ENCODE measurements at regions not wholly inside any gene's neighbourhood (a gene's known extent, or its start where the extent isn't known, plus 50 kb on each side); places are given as distances from the start of the nearest gene placed in this dataset.

DNA sequence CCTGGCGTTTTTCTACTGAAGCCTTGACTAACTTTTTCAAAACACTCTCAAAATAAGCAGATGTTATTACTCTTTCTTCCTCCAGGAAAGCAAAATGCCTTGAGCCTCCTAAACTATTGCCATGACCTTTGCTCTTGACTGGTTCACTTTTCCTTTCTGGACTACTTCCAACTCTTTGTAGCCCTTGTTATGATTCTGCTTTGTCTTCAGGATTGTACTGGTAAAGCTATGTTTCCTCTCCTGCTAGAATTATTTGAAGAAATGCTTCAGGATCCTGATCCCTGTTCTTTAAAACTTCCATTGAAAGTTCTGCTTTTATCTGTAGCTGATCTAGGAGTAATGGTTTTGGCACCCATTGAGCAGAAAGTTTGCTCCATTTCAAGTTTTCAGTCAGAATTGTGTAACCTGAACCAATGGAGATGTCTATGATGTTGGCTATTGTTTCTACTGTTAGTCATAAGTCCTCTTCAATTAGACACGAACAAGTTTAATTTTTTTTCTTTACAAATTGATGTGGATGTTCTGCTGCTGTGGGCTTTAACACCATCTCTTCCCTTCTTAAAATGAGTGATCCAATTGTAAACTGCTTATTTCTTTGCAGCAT lies 1356.4 kb downstream of the EFNA5 start:
- DNase-seq (no peak), ATAC-seq (no peak)
- Mint-ChIP-seq H3K27ac (no peak overlapping the region), H3K4me1 (no peaks in the 10 kb centered on the region), H3K9me3 (peaks cover 0 to 10% (median 4%) of the 10 kb centered on the region in 9 donors), H3K4me3 (no peak overlapping the region), H3K36me3 (no peaks in the 10 kb centered on the region), H3K27me3 (no peaks in the 10 kb centered on the region)
- POLR2A ChIA-PET, result no interaction called here

DNA sequence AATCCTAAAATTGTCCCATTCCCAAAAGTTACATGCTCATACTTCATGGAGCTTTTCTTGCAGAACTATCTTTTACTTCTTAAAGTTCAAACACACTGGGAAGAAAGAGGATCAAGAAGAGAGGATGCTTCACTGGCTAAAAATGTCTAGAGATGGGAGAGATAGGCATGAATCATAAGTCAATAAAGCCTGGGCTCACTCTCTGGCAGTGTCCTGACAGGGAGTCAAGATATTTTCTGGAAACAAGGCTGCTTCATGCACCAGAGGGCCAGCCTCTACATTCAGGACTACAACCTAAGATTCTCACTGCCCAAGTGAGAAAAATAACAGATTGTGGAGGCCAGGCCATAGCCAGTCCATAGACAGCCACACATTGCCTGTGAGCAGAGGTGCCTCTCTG lies 1358.4 kb downstream of the EFNA5 start:
- Mint-ChIP-seq H3K4me1 (no peaks in the 10 kb centered on the region), H3K27me3 (no peaks in the 10 kb centered on the region), H3K36me3 (no peaks in the 10 kb centered on the region), H3K4me3 (no peak overlapping the region), H3K27ac (no peak overlapping the region), H3K9me3 (peaks cover 0 to 9% (median 3%) of the 10 kb centered on the region in 9 donors)
- ATAC-seq, result no peak
- POLR2A ChIA-PET, result no interaction called here
- DNase-seq, result no peak

DNA sequence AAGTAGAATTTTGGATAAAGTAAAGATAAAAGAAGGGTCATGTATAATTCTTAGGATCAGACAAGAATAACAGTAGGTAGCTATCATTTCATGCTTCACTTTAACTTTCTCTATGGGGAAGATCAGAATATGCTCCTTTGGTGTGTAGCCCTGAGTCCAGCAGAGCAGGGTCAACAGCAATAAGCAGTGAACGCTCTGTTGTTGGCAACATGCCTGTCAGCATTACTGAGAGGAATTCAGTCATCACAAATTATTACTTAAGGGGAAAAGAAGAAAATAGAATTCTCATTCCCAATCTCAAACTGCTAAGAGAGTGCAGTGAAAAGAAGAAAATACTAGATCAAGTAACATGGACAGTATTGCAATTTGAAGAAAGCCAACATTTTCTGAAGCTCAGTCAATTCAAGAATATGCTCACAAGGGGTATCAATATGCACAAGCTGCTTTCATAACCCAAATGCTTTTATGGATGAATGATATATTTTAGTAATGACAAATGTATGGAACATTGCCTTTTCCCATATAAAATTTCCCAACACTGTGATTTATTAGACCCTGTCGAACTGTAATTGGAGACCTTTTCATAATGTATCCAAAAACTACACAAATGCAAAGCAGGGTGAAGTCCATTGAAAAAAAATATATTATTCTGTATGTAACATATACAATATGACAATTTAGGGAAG lies 1359.4 kb downstream of the EFNA5 start:
- ATAC-seq (no peak), DNase-seq (no peak)
- Mint-ChIP-seq H3K9me3 (peaks cover 0 to 9% (median 0%) of the 10 kb centered on the region in 9 donors), H3K36me3 (no peaks in the 10 kb centered on the region), H3K27ac (no peak overlapping the region), H3K4me3 (no peak overlapping the region), H3K4me1 (no peaks in the 10 kb centered on the region), H3K27me3 (no peaks in the 10 kb centered on the region)
- POLR2A ChIA-PET, result no interaction called here

DNA sequence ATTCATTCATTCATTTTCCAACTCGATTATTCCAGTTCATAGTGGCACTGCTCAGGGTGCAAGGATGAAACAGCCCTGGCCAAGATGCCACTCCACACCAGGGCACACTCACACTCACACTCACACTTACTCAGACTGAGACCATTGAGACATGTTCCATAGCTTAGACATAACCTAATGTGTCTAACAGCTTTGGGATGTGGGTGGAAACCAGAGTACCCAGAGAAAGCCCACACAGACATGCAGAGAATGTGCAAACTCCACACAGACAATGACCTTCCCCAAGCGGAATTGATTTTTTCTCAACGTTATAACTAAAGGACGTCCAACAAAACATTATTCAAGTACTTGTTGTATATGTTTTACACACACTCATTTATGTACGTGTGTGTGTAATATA lies 1363.5 kb downstream of the EFNA5 start:
- H3K4me3 Mint-ChIP-seq, result no peak overlapping the region
- DNase-seq (no peak), ATAC-seq (no peak)
- H3K36me3 Mint-ChIP-seq, result no peaks in the 10 kb centered on the region
- POLR2A ChIA-PET, result no interaction called here
- H3K27ac Mint-ChIP-seq, result no peak overlapping the region
- H3K27me3 Mint-ChIP-seq, result no peaks in the 10 kb centered on the region
- H3K9me3 Mint-ChIP-seq, result peaks cover 0 to 9% (median 2%) of the 10 kb centered on the region in 9 donors
- H3K4me1 Mint-ChIP-seq, result no peaks in the 10 kb centered on the region

DNA sequence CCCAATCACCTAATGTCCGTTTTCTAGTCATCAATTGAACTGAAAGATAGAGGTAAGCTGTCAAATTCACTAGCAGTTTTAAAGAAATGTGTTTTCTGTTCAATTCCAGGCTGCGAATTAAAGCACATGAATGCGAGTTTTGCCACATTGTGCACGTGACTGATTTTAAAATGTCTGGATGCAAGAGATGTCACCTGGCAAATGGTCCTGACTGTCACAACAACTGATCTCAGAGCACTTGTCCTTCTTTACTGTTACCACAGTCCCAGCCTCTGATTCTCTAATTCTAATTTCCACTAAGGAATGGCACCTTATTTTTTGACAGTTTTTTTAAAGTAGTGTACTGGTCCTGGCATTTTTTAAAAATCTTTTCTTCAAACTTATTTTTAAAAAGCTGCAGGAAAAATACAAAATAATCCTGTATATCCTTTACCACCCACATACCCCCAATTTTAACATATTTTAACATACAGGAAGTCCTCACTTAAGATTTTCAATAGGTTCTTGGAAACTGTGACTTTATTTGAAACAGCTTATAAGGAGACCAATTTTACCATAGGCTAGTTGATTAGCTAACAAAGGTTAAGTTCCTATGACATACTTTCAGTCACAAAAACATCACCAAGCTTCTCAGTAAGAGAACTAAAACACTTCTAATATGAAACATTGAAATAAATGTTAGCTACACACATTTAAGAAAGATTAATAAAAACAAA lies 1364.3 kb downstream of the EFNA5 start:
- DNase-seq (no peak), ATAC-seq (no peak)
- peaks cover 0 to 9% (median 2%) of the 10 kb centered on the region in 9 donors for H3K9me3 Mint-ChIP-seq
- H3K4me3 Mint-ChIP-seq, result no peak overlapping the region
- no peak overlapping the region for H3K27ac Mint-ChIP-seq
- POLR2A ChIA-PET, result no interaction called here
- no peaks in the 10 kb centered on the region for H3K27me3 Mint-ChIP-seq
- no peaks in the 10 kb centered on the region for H3K4me1 Mint-ChIP-seq
- no peaks in the 10 kb centered on the region for H3K36me3 Mint-ChIP-seq

DNA sequence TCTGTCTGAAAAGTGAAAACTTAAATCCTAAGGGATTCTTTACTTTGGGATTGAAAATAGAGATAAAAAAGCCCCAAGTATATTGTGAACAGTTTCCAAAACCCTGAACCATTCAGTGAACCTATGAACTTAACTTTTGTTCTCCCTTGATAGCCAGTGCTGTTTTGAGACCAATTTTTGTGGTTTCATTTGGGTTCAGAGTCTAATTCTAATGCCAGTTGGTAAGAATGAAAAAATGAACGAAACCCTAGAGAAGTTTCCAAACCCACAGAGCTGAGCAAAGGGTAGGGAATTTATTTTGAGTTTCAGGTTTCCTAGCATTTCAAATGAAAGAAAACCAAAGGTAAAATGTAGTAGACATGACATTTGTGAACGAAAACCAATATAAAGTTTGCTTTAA lies 1366.8 kb downstream of the EFNA5 start:
- no peak for DNase-seq
- ATAC-seq, result no peak
- Mint-ChIP-seq H3K36me3 (no peaks in the 10 kb centered on the region), H3K4me1 (no peaks in the 10 kb centered on the region), H3K27me3 (no peaks in the 10 kb centered on the region), H3K9me3 (peaks cover 0 to 3% (median 0%) of the 10 kb centered on the region in 9 donors), H3K27ac (no peak overlapping the region), H3K4me3 (no peak overlapping the region)
- POLR2A ChIA-PET, result no interaction called here

DNA sequence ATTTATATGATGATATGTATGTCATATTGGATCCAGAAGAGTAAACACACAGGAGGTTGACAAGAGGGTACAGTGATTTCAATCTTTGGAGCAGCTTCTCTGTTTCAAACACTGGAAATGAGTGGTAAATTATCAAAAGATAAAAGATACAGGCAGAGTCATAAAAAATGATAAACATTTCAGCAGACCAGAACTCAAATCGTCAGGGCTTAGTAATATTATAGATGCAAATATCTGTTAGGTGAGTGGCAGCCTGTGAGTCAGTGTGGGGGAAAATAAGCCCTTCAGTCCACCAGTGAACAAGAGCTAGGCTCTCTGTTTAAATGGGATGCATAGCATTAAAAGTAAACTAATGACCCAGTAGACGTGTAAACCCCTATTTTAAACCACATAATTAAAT lies 1378.1 kb downstream of the EFNA5 start:
- DNase-seq (no peak), ATAC-seq (no peak)
- no peaks in the 10 kb centered on the region for H3K36me3 Mint-ChIP-seq
- no peak overlapping the region for H3K27ac Mint-ChIP-seq
- POLR2A ChIA-PET, result no interaction called here
- no peak overlapping the region for H3K4me3 Mint-ChIP-seq
- H3K27me3 Mint-ChIP-seq, result no peaks in the 10 kb centered on the region
- H3K4me1 Mint-ChIP-seq, result no peaks in the 10 kb centered on the region
- H3K9me3 Mint-ChIP-seq, result peaks cover 0 to 14% (median 0%) of the 10 kb centered on the region in 9 donors

DNA sequence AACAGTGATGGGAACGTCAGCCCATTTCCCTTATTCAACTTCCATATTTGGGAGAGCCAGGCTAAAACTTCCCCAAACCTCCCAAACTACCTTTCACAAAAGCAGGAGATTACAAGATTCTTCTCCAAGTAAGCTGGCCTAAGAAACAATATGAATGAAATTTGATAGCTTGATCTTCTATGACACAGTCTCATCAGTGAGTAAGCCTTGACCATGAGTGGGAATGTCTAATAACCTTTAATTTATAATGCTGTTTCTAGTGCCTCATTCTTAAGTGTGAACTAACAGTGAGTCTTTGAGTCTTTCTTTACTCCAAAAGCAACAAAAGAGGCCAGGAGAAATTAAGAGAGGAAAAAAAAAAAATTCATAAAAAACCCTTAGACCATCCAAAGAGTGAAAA lies 1379.9 kb downstream of the EFNA5 start:
- Mint-ChIP-seq H3K36me3 (no peaks in the 10 kb centered on the region), H3K4me1 (no peaks in the 10 kb centered on the region), H3K27ac (no peak overlapping the region), H3K27me3 (no peaks in the 10 kb centered on the region), H3K4me3 (no peak overlapping the region), H3K9me3 (peaks cover 0 to 14% (median 0%) of the 10 kb centered on the region in 9 donors)
- POLR2A ChIA-PET, result no interaction called here
- DNase-seq (no peak), ATAC-seq (no peak)

DNA sequence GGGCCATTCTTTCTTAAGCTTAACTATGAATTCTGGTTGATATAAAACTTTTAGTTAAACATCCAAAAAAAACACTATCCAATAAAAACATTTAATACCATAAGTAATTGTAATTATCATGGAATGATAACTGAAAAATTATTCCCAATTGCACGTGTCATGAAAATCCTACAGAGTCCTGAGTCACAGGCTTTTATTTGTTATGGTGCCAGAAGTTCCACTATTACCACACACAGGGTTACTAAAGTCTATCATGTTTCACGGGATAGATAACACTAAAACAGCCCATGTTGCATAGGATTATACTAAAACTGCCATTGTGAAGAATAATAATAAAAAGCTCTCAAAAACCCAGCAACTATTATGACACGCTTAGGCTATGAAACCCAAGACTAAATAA lies 1381.8 kb downstream of the EFNA5 start:
- POLR2A ChIA-PET, result no interaction called here
- peaks cover 0 to 14% (median 0%) of the 10 kb centered on the region in 9 donors for H3K9me3 Mint-ChIP-seq
- no peak for DNase-seq
- H3K27me3 Mint-ChIP-seq, result no peaks in the 10 kb centered on the region
- H3K36me3 Mint-ChIP-seq, result no peaks in the 10 kb centered on the region
- H3K4me1 Mint-ChIP-seq, result no peaks in the 10 kb centered on the region
- no peak for ATAC-seq
- no peak overlapping the region for H3K27ac Mint-ChIP-seq
- H3K4me3 Mint-ChIP-seq, result no peak overlapping the region

DNA sequence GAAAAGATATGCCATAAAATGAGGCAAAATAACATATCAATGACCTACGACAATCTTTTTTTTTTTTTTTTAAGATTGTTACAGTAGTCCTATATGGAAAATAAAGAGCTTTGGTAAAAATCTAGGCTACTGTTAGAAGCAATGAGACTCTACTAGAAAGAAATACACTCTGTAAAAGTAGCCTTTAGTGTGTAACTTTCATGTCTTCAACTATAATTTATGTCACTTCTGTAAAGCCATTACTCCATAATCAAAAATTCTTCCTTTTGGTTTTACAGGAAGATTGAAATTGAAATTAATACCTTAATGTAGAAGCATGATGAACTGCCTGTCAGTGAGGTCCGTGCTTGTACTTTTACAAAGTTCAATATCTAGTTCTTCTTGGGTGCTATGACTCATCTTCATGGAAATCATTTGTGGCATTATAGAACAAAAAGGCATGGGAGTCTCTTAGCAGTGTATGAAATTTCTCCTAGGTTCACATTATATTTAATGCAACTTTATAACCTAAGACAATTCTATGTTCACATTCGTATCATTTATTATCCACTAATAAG lies 1393.1 kb downstream of the EFNA5 start:
- DNase-seq (no peak), ATAC-seq (no peak)
- H3K27me3 Mint-ChIP-seq, result no peaks in the 10 kb centered on the region
- POLR2A ChIA-PET, result no interaction called here
- H3K4me1 Mint-ChIP-seq, result no peaks in the 10 kb centered on the region
- H3K36me3 Mint-ChIP-seq, result no peaks in the 10 kb centered on the region
- H3K27ac Mint-ChIP-seq, result no peak overlapping the region
- peaks cover 0 to 5% (median 0%) of the 10 kb centered on the region in 9 donors for H3K9me3 Mint-ChIP-seq
- H3K4me3 Mint-ChIP-seq, result no peak overlapping the region

DNA sequence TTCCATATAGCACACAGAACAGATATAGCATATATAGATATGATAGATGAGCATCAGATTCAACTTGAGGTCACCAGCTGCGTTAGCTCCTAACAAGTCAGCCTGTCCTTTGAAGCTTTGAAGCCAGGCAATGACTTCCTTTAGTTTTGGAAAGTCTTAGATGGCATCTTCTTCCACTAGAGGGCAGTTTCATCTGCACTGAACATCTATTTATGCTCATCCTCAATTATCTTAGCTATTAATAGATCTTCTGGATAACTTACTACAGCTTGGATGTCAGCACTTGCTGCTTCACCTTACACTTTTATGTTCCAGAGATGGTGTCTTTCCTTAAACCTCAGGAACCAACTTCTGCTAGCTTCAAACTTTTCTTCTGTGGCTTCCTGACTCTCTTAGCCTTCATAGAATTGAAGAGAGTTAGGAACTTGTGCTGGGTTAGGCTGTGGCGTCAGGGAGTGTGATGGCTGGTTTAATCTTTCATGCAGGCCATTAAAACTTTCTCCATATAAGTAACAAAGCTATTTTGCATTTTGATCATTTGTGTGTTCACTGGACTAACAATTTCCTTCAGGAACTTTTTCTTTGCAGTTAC lies 1401.4 kb downstream of the EFNA5 start:
- Mint-ChIP-seq H3K9me3 (peaks cover 0 to 24% (median 6%) of the 10 kb centered on the region in 9 donors), H3K27ac (no peak overlapping the region), H3K4me1 (no peaks in the 10 kb centered on the region), H3K4me3 (no peak overlapping the region), H3K27me3 (no peaks in the 10 kb centered on the region), H3K36me3 (no peaks in the 10 kb centered on the region)
- POLR2A ChIA-PET, result no interaction called here
- DNase-seq (no peak), ATAC-seq (no peak)

DNA sequence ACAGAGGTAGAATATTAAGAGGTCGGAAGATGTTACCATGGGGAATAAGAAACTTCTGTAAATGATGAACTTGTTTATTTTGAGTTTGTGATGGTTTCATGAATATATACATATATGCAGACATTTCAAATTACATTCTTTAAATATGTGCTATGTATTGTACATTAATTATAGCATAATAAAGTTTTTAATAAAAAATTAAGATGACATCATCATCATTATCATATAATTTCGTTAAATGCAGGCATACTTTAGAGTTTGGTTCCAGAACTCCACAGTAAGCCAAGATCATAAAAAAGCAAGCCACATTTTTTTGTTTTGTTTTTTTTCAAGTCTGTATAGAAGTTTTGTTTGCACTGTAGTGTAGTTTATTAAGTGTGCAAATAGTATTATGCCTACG lies 1403.5 kb downstream of the EFNA5 start:
- Mint-ChIP-seq H3K36me3 (no peaks in the 10 kb centered on the region), H3K9me3 (peaks cover 0 to 24% (median 4%) of the 10 kb centered on the region in 9 donors), H3K4me3 (no peak overlapping the region), H3K27ac (no peak overlapping the region), H3K4me1 (no peaks in the 10 kb centered on the region), H3K27me3 (no peaks in the 10 kb centered on the region)
- POLR2A ChIA-PET, result no interaction called here
- DNase-seq (no peak), ATAC-seq (no peak)

DNA sequence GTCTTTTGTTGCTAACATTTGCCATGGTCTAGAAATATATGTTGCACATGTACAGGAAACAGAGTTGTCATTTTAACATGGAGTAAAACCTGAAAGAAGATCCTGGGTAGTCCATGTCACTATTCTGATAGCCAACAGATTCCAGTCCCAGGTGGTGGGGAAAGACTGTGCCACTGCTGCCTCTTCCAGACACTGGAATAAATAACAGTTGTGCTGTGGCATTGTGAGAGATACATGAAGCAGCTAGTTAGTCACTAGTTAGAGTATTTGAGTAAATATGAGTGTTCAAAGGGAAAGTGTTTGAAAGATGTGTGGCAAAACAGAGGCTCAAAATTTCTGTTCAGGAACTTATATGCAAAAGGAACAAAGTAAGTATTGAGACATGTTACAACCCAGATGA lies 1408.3 kb downstream of the EFNA5 start:
- no peak overlapping the region for H3K27ac Mint-ChIP-seq
- no peaks in the 10 kb centered on the region for H3K36me3 Mint-ChIP-seq

More for the DNA sequence above, 1408.3 kb downstream of the EFNA5 start:
- DNase-seq (no peak), ATAC-seq (no peak)
- POLR2A ChIA-PET, result no interaction called here
- H3K4me3 Mint-ChIP-seq, result no peak overlapping the region
- peaks cover 0 to 9% (median 0%) of the 10 kb centered on the region in 9 donors for H3K9me3 Mint-ChIP-seq
- H3K27me3 Mint-ChIP-seq, result no peaks in the 10 kb centered on the region
- H3K4me1 Mint-ChIP-seq, result no peaks in the 10 kb centered on the region

Data from naive thymus-derived CD8-positive, alpha-beta T cell (primary cell).